Breast epithelium (tissue), 3 donors: ENCODE measurements at regions not wholly inside any gene's neighbourhood (a gene's known extent, or its start where the extent isn't known, plus 50 kb on each side); places are given as distances from the start of the nearest gene placed in this dataset.

Experiments used
- CTCF ChIP-seq, 3 donors: fragments of 450-650 bp; IDR thresholded peaks; one replicate each; pipeline ENCODE4 v1.5.1; 2016 to 2017; ENCODE audit warnings: antibody characterized with exemption in 3 of 3, mild to moderate bottlenecking in 3 of 3, moderate library complexity in 3 of 3
- POLR2AphosphoS5 ChIP-seq, 3 donors: sonication (generic); formaldehyde crosslinking; IDR thresholded peaks; one replicate each; pipeline ENCODE4 v1.6.1; 2017; ENCODE audit warnings: antibody characterized with exemption in 3 of 3

GRCh38 chr10:110387983-110388686 lies 83.4 kb upstream of the SMNDC1 start:
- TF ChIP-seq CTCF (IDR thresholded peaks at IDR 0.05): no peak
- no peak for TF ChIP-seq POLR2AphosphoS5 (IDR thresholded peaks at IDR 0.05)
